ENCODE measurements at regions not wholly inside any gene's neighbourhood (a gene's known extent, or its start where the extent isn't known, plus 50 kb on each side); places are given as distances from the start of the nearest gene placed in this dataset.

DNA sequence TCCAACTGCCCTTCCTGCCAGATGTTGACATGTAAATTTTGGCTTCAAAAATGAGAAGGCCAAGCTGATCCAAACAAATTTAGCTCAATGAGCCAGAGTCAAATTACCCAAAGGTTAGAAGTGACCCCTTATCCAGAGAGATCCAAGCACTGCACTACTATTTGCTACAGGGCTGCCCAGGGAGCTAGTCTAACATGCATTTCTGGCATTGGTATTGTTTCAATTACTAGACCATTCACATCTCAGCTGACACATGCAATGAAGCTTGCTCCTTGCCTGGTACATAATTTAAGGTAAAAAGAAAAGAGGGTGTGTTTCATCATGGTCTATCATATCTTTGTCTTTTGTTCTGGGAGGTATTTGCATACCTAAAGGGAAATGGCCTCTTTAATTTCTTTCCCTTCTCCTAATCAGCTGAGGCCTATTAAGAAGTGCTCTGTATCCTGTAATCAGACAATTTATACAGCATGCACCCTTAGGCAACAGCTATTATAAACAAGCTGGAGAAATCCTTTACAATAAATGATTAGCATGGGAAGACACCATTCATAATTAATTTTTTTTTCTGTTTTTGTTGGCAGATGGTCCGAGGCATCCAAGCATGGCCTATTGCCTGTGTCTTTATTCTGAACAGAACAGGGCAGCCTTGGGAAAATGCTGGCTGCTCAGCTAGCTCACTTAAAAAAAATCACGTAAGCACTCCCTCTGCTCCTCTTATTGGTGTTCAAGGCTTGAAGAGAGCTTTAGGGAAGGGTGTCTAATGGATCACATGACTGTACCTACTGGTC, 161.5 kb upstream of the SALL1 start:
- Histone ChIP-seq H3K27me3 (no peaks in the 10 kb centered on the region), H3K9me3 (no peaks in the 10 kb centered on the region), H3K27ac (no peak overlapping the region), H3K4me3 (ENCODE audit: low read depth in 1 of 2, low read length in 1 of 2) (no peak overlapping the region), H3K36me3 (no peaks in the 10 kb centered on the region), H3K4me1 (ENCODE audit: control insufficient read depth in 1 of 2, insufficient read depth in 1 of 2, low read depth in 1 of 2, low read length in 1 of 2) (no peaks in the 10 kb centered on the region)
- TF ChIP-seq, protein P1, sequence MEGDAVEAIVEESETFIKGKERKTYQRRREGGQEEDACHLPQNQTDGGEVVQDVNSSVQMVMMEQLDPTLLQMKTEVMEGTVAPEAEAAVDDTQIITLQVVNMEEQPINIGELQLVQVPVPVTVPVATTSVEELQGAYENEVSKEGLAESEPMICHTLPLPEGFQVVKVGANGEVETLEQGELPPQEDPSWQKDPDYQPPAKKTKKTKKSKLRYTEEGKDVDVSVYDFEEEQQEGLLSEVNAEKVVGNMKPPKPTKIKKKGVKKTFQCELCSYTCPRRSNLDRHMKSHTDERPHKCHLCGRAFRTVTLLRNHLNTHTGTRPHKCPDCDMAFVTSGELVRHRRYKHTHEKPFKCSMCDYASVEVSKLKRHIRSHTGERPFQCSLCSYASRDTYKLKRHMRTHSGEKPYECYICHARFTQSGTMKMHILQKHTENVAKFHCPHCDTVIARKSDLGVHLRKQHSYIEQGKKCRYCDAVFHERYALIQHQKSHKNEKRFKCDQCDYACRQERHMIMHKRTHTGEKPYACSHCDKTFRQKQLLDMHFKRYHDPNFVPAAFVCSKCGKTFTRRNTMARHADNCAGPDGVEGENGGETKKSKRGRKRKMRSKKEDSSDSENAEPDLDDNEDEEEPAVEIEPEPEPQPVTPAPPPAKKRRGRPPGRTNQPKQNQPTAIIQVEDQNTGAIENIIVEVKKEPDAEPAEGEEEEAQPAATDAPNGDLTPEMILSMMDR (IDR thresholded peaks at IDR 0.05), result no peak

DNA sequence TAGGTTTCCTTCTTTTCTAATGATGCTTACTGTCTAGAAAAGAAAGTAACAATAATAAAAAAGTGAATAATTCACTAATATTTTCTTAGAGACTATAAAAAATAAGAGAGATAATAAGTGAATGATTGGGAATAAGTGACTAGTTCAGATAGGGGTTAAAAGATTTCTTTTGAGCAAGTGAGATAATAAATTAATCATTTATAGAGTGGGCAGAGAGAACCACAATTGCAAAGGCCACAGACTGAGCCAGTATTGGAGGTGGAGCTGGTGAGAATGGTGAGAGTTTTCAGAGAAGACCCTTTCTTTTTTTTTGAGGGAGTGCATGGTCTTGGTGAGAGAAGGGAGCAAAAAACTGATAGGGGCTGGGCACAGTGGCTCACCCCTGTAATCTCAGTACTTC, 159.1 kb upstream of the SALL1 start:
- TF ChIP-seq, protein P1 (IDR thresholded peaks at IDR 0.05), result no peak
- Histone ChIP-seq H3K36me3 (no peaks in the 10 kb centered on the region), H3K4me1 (ENCODE audit: control insufficient read depth in 1 of 2, insufficient read depth in 1 of 2, low read depth in 1 of 2, low read length in 1 of 2) (no peaks in the 10 kb centered on the region), H3K27ac (no peak overlapping the region), H3K9me3 (no peaks in the 10 kb centered on the region), H3K4me3 (ENCODE audit: low read depth in 1 of 2, low read length in 1 of 2) (no peak overlapping the region), H3K27me3 (no peaks in the 10 kb centered on the region)

GRCh38 chr16:51306886-51307595, 156.0 kb upstream of the SALL1 start:
- Histone ChIP-seq H3K4me3 (ENCODE audit: low read depth in 1 of 2, low read length in 1 of 2) (no peak overlapping the region), H3K4me1 (ENCODE audit: control insufficient read depth in 1 of 2, insufficient read depth in 1 of 2, low read depth in 1 of 2, low read length in 1 of 2) (no peaks in the 10 kb centered on the region), H3K36me3 (no peaks in the 10 kb centered on the region), H3K9me3 (no peaks in the 10 kb centered on the region), H3K27ac (no peak overlapping the region), H3K27me3 (no peaks in the 10 kb centered on the region)
- TF ChIP-seq, protein P1 (IDR thresholded peaks at IDR 0.05), result no peak

- Histone ChIP-seq H3K4me1 (ENCODE audit: control insufficient read depth in 1 of 2, insufficient read depth in 1 of 2, low read depth in 1 of 2, low read length in 1 of 2) (no peaks in the 10 kb centered on the region), H3K27ac (no peak overlapping the region), H3K27me3 (no peaks in the 10 kb centered on the region), H3K9me3 (no peaks in the 10 kb centered on the region), H3K36me3 (no peaks in the 10 kb centered on the region), H3K4me3 (ENCODE audit: low read depth in 1 of 2, low read length in 1 of 2) (no peak overlapping the region)
- TF ChIP-seq, protein P1 (IDR thresholded peaks at IDR 0.05), result no peak
These were observed 155.0 kb upstream of the SALL1 start for GRCh38 chr16:51306116-51306515.

DNA sequence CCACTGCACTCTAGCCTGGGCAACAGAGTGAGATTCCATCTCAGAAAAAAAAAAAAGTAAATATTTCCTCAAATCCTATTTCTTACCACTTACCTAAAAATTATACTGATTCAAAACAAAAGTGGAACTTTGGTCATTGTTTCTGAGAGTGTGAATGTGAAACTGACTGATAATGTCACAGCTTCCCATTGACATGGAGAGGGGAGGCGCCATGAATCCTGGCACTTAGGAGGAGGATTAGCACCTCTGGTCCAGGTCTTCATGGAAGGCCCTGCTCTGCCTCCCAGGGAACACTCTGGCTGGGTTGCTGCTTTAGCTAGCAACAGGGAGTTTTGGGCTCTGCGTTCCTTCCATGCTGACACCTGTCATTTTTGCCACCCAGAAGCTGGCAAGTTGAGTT, 154.3 kb upstream of the SALL1 start:
- no peak overlapping the region for H3K4me3 ChIP-seq (ENCODE audit: low read depth in 1 of 2, low read length in 1 of 2)

More for the DNA sequence above, 154.3 kb upstream of the SALL1 start:
- TF ChIP-seq, protein P1 (IDR thresholded peaks at IDR 0.05), result no peak
- Histone ChIP-seq H3K27me3 (no peaks in the 10 kb centered on the region), H3K9me3 (no peaks in the 10 kb centered on the region), H3K4me1 (ENCODE audit: control insufficient read depth in 1 of 2, insufficient read depth in 1 of 2, low read depth in 1 of 2, low read length in 1 of 2) (no peaks in the 10 kb centered on the region), H3K36me3 (no peaks in the 10 kb centered on the region), H3K27ac (no peak overlapping the region)
